GM12874 (cell line): ENCODE measurements at regions not wholly inside any gene's neighbourhood (a gene's known extent, or its start where the extent isn't known, plus 50 kb on each side); places are given as distances from the start of the nearest gene placed in this dataset.

Experiments
- TF ChIP-seq, protein P1 (sequence below): IDR thresholded peaks from 2 replicates; pipeline ENCODE4 v1.5.1; 2011; ENCODE audit warnings: low read depth, mild to moderate bottlenecking, control low read depth, low read length, moderate library complexity; ENCODE audit not compliant: insufficient read depth

DNA sequence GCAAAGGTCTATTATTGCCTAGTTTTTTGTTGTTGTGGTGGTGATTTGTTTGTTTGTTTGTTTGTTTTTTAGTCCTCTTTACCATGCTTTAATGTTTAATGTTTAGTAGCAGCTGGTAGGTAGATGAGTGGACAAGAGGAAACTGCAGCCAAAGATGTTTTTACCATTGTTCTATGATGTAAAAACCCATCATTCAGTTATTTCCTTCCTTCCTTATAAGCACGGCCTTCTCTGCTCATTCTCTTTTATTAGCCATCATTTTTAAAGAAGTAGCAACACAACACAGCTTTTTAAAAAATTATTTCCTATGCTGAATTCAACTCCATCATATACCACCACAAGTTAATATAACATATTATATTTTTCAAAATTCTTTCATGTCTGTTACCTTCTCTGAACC is 58.5 kb upstream of the BOC start:
- TF ChIP-seq, protein P1, sequence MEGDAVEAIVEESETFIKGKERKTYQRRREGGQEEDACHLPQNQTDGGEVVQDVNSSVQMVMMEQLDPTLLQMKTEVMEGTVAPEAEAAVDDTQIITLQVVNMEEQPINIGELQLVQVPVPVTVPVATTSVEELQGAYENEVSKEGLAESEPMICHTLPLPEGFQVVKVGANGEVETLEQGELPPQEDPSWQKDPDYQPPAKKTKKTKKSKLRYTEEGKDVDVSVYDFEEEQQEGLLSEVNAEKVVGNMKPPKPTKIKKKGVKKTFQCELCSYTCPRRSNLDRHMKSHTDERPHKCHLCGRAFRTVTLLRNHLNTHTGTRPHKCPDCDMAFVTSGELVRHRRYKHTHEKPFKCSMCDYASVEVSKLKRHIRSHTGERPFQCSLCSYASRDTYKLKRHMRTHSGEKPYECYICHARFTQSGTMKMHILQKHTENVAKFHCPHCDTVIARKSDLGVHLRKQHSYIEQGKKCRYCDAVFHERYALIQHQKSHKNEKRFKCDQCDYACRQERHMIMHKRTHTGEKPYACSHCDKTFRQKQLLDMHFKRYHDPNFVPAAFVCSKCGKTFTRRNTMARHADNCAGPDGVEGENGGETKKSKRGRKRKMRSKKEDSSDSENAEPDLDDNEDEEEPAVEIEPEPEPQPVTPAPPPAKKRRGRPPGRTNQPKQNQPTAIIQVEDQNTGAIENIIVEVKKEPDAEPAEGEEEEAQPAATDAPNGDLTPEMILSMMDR = no peak

DNA sequence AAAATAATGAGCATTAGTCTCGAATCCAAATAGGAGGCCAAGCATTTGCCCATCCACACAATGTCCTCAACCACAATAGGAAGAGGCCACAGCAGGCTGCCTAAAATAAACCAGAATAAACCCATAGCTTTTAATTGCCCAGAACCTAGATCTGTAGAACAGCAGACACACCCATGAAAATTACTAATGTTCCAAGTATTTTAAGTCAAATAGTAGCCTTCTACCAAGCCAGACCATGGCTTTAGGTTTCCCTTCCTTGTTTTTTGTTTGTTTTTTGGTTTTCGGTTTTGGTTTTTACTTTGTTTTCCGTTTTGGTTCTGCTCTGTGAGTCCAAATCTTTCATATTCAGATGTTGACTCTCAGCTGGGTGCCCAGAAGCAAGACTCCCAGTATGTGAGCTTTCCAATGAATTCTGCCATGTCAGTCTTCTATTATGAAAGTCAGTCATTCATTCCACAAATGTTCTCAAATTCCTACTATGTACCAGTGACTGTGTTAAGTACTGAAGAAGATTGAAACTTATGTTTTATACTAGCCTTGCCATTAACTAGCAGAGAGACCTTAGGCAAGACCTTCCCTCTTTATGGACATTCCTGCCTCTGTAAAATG is 57.8 kb upstream of the BOC start:
- TF ChIP-seq, protein P1 = no peak

DNA sequence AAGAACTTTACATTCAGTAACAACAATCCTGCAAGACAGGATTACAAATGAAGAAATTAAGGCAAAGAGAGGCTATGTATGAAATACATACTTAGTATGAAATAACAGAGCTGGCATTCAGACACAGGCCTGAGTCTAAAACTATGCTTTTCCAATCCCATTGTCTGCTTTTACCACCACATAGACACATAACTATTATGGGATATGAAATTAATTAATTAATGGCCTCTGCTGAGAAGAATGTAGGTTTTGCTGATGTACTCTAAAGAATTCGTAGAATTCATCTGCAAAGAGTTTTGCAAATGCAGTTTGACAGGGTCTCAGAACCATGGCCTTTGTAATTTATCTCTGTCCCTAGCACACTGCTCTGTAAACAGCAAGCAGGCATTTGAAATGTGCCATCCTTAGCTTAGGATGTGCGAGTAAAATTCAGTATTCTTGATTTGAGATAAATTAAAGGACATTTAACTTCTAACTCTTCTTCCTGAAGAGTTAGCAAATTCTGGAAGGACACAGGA is 54.5 kb upstream of the BOC start:
- TF ChIP-seq, protein P1 = no peak

DNA sequence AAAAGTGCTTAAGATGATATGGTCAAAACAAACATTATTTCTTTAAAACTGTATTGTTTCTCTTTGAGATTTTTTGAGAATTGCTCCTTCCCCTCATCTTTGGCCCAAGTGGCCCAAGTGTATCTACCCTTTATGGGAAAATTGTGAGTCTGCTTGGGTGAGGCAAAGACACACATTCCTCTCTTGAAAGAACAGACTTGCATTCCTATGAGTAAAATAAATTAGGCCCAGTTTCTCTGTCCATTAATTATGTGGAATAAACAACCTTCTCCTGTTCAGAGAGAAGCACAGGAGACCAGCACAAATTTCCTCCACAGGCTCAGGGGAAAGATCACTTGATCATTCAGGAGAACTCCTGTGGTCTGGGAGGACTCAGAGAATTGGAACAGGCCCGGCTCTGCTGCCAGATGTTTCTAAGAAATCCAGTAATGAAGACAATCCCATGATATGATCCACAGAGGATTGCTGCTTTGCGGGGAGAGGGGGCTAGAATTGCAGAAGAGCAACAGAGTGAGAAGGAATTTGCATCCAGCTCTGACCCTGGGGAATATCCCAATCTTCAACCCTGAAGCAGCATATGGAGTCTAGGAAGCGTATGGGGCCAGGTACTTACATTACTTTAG is 53.8 kb upstream of the BOC start:
- TF ChIP-seq, protein P1 = no peak

DNA sequence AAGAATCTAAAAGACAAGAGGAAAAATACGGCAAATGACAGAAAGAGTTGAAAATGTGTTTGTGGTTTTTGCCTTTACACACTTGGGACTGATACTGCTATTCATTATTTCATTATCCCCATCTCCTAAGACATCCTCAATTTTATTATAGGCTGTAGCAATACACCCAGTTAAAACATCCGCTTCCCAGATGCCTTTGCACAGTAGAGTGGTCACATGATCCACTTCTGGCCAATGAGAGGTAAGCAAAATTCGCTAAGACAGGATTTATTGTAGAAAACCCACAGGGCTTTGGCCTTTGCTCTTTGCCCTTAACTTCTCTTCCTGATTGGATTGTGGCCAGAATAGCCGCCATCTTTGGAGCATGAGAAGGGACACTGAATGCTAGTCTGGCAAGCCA is 53.2 kb upstream of the BOC start:
- TF ChIP-seq, protein P1 = no peak
